ENCODE measurements at regions not wholly inside any gene's neighbourhood (a gene's known extent, or its start where the extent isn't known, plus 50 kb on each side); places are given as distances from the start of the nearest gene placed in this dataset.
"Not testable (repeated sequence)": the region's sequence is repeated elsewhere in the genome, so short reads cannot be mapped to it uniquely, and the experiment has no call there.

DNA sequence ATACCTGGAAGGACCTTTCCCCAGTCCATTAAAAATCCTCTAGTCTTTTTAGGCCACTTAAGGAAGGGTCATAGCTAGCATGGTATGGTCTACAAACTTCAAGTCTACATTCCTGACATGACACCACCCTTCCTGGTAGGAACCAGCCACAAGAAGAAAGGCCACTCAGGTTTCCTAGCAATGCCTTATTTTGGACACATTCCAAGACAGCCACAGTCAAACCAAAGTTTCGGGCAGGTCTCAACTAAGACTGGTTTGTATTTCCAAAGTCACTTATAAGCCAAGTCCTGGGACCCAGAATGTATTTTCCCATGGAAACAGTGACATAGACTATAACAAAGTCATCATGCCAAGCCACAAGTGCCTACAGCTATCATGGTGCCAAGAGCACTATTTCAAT, 50.6 kb upstream of the SLC44A3 start:
- DNase-seq, result no peak

GRCh38 chr1:94768036-94768435, 52.1 kb upstream of the SLC44A3 start:
- no peak for DNase-seq

DNA sequence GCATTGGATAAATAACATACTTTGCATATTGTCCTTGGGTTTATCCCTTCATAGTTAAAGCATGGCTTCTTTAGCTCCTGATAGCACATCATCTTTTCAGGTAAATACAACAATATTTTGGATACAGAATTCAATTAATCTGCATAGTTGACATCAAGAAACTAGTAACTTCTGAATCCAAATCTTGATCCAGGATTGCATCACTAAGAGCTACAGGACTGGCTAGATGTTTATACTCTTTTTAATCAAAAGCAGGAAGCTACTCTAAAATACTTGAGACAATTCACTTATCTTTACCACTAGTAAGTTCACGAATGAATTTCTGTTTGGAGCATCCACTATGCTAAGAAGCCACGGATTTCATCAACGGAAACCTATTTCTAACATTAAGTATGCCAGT, 54.2 kb upstream of the SLC44A3 start:
- no peak for DNase-seq

DNA sequence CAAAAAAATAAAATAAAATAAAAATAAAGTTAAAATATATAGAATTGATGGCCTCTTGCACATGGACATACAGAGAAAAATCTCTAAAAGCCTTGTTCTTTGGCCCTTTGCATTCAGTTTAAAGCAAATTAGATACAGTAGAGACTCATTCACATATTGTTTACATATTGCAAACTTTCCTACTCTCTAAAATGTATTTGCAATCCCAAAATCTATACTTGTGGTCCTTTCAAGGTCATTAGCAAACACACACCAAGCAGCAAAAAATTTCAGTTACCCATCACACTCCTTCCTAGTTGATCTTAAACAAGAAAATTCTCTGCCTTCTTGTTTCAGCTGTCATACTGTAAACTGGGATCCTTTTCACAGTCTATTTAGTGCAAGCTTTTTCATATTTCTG, 61.0 kb upstream of the SLC44A3 start:
- no peak for DNase-seq

GRCh38 chr1:94757931-94758330, 62.2 kb upstream of the SLC44A3 start:
- DNase-seq, result no peak

GRCh38 chr1:94755675-94756074, 64.5 kb upstream of the SLC44A3 start:
- no peak for DNase-seq

DNA sequence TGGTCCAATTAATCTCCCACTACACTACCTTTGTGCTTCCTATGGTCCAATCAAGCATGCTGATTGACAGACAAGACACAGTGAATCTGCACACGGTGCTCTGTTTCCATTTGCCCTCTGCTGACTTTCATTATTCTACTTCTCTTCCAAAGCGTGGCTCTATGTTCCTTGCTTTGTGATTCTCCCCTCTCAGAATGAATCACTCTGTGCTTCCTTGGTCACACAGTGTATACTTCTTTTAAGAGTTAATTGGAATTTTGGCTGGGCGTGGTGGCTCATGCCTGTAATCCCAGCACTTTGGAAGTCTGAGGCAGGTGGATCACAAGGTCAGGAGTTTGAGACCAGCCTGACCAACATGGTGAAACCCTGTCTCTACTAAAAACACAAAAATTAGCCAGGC, 65.1 kb upstream of the SLC44A3 start:
- DNase-seq, result not testable (repeated sequence)

- no peak for DNase-seq
Measured at GRCh38 chr1:94754570-94754969, 65.6 kb upstream of the SLC44A3 start.

- no peak for DNase-seq
Measured at GRCh38 chr1:94754095-94754494, 66.1 kb upstream of the SLC44A3 start.

DNA sequence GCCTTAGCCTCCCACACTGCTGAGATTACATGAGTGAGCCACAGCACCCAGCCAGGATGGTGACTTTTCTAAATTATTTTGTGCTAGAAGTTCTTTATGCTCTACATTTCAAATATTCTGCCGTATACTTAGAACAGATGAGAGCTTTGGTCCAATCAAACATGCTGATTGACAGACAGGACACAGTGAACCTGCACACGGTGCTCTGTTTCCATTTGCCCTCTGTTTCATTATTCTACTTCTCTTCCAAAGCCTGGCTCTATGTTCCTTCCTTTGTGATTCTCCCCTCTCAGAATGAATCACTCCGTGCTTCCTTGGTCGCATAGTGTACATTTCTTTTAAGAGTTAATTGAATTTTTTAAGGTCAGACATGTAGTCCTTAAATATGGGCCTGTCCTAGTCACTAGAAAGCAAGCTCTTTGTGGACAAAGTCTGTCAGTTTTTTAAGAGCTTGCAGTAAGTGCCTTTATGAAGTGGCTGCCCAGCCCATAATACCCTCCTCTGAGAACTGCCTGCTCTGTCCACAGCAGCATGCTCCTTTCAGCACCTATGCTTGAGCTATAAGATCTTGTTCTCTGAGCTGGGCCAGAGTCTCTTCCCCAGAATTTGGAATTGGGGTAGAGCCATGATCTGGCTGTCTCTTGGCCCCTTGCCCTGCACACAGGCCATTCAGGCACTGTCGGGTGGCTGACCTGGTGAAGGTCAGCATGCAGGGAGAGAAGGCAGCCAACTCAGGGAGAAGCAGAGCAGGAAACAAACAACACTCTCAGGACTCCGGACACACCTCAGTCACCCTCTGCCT, 66.8 kb upstream of the SLC44A3 start:
- no peak for DNase-seq

DNA sequence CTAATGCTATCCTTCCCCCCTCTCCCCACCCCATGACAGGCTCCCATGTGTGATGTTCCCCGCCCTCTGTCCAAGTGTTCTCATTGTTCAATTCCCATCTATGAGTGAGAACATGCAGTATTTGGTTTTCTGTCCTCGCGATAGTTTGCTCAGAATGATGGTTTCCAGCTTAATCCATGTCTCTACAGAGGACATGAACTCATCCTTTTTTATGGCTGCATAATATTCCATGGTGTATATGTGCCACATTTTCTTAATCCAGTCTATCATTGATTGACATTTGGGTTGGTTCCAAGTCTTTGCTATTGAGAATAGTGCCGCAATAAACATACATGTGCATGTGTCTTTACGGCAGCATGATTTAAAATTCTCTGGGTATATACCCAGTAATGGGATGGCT, 68.7 kb upstream of the SLC44A3 start:
- DNase-seq, result not testable (repeated sequence)

GRCh38 chr1:94746635-94747525, 73.3 kb upstream of the SLC44A3 start:
- no peak for DNase-seq

GRCh38 chr1:94745742-94746141, 74.4 kb upstream of the SLC44A3 start:
- DNase-seq, result no peak

GRCh38 chr1:94743862-94744261, 76.3 kb upstream of the SLC44A3 start:
- no peak for DNase-seq

DNA sequence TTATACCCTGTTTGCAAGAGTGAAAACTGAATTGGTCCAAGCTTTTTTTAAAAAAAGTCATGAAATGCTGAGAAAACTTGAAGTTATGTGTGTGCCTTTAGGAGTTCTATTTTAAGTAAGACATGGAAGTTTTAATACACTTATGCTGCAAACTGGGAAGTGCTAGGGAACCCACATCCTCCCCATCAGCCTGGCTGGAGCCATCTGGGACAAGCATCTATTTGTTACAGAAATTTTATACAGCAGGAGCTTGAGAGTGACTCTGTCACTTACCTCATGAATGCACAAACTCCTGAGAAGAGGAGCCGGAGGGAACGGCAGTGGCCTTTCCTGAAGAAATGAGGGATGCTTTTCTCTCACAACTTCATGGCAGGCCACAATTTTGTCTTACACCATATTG, 78.2 kb upstream of the SLC44A3 start:
- DNase-seq, result no peak

DNA sequence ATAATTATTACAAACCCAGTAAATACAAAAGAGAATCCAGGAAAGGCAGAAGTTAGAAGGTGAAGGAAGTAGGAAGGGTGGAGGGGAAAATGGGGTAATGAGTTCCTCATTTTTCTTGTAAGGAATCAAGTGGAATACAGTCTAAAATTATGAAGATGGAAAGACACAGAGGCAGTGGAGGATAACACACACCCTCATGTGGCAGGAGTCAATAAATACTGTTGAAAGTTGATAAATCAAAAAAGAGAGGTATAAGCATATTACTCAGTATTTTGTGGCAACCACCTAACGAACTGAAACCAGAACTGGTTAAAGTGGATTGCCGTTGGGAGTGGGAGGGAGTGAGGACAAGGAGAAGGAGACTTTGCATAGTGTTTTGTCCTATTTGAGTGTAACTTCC, 78.6 kb upstream of the SLC44A3 start:
- DNase-seq, result no peak

- DNase-seq, result no peak
Measured at GRCh38 chr1:94739521-94740061, 80.6 kb upstream of the SLC44A3 start.

DNA sequence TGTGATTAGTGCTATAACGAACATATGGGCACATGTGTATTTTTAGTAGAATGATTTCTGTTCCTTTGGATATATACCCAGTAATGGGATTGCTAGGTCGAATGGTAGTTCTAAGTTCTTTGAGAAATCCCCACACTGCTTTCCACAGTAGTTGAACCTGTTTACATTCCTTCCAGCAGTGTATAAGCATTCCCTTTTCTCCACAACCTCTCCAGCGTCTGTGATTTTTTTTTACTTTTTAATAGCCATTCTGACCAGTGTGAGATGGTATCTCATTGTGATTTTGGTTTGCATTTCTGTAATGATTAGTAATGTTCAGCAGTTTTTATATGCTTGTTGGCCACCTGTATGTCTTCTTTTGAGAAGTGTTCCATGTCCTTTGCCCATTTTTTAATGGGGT, 81.8 kb upstream of the SLC44A3 start:
- no peak for DNase-seq

GRCh38 chr1:94737124-94737998, 82.8 kb upstream of the SLC44A3 start:
- no peak for DNase-seq

GRCh38 chr1:94736549-94736948, 83.6 kb upstream of the SLC44A3 start:
- DNase-seq, result no peak

DNA sequence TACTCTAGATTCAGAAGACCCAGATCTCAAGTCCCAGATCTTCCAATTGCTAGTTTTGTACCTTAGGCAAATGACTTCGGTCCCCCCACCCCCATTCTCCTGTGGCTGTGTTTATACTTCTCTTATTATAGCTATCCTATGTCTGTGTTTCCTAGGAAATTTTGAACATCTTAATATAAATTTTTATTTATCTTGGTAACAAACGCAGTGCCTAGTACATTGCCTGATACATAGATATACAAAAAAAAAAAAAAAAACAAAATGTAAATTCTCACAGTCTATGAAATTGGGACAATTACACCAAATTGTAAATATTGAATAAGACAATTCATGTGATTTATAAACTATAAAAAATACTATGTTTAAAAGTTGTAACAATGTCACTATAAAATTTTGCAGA, 84.1 kb upstream of the SLC44A3 start:
- no peak for DNase-seq

DNA sequence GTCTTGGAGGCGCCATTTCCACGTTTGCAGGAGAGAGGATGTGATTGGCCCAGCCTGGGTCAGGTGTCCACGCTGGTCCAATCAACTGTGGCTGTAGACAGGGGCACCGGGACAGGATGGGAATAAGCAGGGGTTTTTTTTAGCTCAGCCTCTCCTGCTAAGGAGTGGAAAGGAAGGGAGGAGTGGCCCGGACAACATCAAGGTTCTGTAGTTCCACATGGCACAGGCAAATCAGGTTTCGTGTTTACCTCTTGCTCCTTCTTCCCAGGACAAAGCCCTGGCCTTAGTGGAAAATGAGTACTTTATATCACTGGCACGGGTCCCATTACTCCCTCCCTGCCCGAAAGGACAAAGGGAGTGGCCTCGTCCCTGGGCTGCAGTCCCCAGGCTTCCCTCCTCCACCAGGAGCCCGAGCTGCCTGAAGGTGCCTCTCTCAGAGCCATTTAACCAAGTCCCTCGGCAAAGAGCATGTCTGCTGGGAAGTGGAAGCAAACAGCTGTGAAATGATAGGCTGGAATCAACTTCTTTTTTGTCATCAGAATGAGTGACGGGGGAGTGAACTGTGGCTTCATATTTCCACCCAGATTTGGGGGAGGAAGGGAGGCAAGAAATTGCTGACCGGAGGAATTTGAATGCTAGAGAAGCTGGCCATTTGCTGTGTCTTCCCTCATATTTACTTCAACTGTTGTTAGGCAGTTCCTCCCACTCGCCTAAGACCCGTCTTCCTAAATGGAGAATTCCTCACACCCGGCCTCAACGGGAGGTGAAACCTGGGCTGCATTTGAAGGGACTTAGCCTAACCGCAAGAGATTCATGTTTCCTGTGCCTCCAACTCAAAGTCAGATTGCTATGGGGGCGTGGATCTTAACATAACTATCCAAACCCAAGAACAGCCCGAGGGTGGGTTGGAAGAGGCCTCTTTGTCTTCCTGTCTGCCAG, 84.9 kb upstream of the SLC44A3 start:
- DNase-seq, result no peak

Data from COR-L47 (cell line).